Stimulated activated CD8-positive, alpha-beta memory T cell treated with anti-CD3 and anti-CD28 coated beads, Interleukin-4, amount 100 ng/mL, for 4 hours (primary cell): ENCODE measurements at regions not wholly inside any gene's neighbourhood (a gene's known extent, or its start where the extent isn't known, plus 50 kb on each side); places are given as distances from the start of the nearest gene placed in this dataset.

Experiments used
- DNase-seq, 2 donors: peaks; one replicate each; pipeline ENCODE4 v3.0.0-alpha.2; 2020; ENCODE audit warnings: low read depth in 2 of 2, low spot score in 1 of 2

DNA sequence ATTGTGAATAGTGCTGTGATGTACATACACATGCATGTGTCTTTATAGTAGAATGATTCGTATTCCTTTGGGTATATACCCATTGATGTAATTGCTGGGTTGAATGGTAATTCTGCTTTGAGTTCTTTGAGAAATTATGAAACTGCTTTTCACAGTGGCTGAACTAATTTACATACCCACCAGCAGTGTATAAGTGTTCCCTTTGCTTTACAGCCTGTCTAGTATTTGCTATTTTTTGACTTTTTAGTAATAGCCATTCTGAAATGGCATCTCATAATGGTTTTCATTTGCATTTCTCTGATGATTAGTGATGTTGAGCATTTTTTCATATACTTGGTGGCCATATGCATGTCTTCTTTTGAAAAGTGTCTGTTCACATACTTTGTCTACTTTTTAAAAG lies 54.5 kb upstream of the FAM78B start:
- DNase-seq = no peak

DNA sequence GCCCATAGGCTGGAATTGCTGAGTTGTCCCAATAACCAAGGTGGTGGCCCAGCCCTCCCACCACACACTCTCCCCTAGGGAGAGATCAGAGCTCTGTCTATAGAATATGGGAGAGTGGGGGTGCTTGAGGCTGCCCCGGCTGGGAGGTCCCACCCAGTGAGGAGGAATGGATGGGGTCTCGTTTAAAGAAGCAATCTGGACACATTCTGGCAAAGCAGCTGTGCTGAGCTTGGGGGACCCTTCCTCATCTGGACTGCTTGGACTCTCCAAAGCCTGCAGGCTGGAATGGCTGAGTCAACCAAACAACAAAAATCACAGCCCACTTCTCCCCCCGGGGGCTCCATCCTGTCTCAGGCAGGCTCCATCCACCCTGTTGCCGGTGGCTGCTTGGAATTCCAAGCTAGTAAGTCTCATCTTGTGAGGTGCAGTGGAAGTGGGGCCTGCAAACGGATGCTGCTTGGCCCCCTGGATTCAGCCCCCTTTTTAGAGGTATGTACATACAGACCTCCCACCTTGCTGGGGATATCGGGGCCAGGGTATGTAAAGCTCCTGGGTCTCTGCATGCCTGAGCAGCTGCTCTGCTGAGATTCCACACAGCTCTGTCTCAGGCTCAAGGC lies 67.1 kb upstream of the FAM78B start:
- no peak for DNase-seq

- no peak for DNase-seq
Measured at GRCh38 chr1:166235728-166236127, 68.9 kb upstream of the FAM78B start.

- no peak for DNase-seq
Measured at GRCh38 chr1:166237675-166238074, 70.9 kb upstream of the FAM78B start.

GRCh38 chr1:166253076-166253779 lies 86.4 kb upstream of the FAM78B start:
- no peak for DNase-seq

- no peak for DNase-seq
Measured at GRCh38 chr1:166258017-166258416, 91.2 kb upstream of the FAM78B start.

GRCh38 chr1:166261511-166261910 lies 94.7 kb upstream of the FAM78B start:
- DNase-seq = no peak

GRCh38 chr1:166270476-166271150 lies 103.8 kb upstream of the FAM78B start:
- DNase-seq = no peak

DNA sequence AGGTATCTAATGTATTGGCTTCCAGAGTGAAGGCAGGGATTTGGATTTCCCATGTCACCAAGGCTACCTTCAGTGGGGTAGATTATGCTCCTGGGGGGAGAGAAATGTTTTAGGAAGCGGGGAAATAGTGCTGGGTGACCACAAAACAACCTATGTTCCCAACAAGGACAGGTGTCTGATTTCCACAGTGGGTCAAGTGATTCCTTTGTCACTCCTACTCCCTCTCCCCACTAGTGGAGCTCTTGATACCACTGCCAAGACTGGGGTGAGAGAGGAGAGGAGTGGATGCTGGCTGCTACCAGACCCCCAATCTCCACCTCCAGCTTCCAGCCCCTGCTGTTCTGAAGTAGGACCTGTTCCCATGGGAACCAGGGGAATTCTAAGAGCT lies 104.3 kb upstream of the FAM78B start:
- DNase-seq = no peak

- no peak for DNase-seq
Measured at GRCh38 chr1:166272155-166272554, 105.4 kb upstream of the FAM78B start.

DNA sequence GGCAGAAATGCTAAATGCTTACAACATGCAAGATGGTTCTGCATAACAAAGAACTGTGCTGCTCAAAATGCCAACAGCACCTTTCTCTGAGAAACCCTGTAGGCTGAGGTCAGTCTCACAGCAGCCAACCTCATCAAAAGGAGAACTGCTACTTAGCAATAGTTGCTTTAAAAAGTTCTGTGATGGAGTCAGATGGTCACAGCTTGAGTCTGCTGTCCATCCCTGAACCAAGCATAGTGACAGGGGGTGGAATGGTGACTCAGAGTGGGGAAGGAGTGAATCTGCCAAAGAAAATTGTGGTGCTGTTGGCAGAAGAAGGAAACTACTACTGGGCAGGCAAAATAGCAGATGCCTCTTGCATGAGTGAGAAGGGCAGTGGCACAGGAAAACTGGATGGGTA lies 106.0 kb upstream of the FAM78B start:
- no peak for DNase-seq

DNA sequence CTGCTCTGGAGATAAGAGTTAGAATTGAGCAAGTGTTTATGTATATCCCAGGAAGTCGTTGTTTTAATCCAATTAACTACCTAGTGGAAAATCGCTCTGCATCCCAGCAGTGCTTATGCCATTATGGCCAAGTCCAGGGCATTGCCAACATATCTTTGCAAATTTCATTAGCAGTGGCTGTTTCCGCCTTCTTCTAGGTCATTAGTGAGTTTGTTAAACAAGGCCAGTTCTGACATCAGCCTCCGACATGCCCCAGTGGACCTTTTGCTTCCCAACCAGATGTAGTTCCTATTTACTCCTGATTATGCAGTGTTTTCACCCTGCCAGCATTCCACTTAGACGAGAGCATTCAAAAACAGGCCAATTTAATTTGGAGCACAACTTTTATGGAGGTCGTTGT lies 106.8 kb upstream of the FAM78B start:
- no peak for DNase-seq

- DNase-seq = no peak
Measured at GRCh38 chr1:166282391-166283137, 115.8 kb upstream of the FAM78B start.

DNA sequence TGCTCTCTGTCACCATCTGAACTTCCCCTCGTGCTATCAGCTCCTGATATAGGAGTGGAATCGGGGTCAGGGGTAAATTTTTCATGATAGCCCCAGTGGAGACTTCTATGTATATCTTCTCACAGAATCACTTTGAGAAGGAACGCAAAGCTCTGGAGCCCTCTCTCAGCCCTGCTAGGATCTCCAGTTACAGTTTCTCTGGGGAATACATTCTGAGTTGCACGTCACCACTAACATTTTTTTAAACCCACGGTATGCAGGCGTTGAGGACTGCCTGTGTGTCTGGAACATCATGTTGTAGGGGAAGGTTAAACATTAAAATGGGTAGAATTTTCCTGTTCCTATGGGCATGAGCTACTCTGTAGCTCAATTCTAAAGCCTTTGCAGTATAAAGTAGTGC lies 116.4 kb upstream of the FAM78B start:
- DNase-seq = no peak

DNA sequence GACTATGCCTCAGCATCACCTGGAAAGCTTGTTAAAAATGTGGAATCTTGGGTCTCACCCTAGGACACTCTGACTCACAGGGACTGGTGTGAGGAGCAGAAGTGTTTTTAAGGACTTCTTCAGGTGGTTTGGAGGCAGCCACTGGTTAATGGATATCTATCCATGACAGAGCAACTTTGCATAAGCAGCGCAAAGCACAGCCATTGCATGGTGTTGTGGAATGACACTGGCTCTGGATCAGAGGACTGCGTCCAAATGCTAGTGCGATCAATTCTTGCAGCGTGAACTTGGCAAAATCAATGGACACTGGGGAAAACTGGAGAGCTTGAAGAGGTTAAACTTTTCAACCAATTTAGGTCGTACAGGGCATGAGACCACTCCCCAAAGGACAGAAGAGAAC lies 116.8 kb upstream of the FAM78B start:
- DNase-seq = no peak

GRCh38 chr1:166289309-166290050 lies 122.7 kb upstream of the FAM78B start:
- DNase-seq = no peak

- no peak for DNase-seq
Measured at GRCh38 chr1:166295656-166296055, 128.9 kb upstream of the FAM78B start.

DNA sequence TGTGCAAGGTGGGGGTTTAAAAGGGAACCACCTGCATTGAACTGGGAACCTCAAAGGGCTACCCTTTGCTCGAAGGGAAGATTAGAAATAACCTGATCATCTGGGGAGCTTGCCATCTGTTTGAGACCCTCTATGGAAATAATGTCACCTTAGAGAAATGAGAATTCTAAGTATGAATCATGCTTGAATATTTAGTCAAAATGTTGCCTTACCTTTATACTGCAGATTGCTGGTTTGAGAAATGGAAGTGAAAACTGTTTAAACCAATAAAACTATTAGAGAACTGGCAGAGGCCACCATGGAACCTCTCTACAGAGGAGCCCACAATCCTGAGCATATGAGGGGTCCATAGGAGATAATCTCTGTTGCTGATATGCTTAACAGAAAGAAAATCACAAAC lies 131.2 kb upstream of the FAM78B start:
- no peak for DNase-seq

GRCh38 chr1:166300767-166301166 lies 134.0 kb upstream of the FAM78B start:
- DNase-seq = no peak

DNA sequence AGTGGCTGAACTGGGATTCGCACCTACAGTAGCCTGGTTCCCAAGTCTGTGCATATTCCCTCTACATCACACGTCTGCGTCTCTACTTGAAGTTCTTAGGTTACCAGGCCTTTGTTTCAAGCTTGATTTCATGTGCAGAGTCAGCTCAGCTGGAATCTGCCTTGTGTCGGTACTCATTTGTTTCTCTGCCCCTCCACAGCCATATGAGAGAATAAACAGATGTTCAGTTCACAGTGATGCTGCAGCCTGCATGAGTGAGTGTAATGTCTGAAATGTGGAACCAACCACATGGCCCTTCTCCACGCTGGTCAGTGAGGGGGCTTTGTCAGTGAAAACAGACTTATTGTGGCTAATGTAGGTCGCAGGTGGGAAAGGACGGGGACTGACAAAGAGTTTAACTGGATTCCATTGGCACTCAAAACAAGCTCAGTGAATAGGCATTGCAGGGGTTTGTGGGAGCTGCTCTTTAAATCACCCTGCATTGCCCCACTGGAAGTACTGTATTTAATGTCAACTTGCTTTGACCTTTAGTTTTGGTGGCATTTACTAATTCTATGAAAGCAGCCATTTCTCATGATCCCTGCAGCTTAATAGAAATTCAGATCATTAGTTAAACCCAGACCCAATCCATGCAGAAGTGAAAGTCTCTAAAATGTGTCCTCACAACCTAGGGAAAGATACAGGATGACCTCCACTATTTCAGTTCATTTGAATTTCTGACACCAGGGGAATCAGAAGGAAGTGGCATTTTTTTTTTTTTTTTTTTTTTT lies 136.4 kb upstream of the FAM78B start:
- no peak for DNase-seq
